MM.1S (cell line): ENCODE measurements at regions not wholly inside any gene's neighbourhood (a gene's known extent, or its start where the extent isn't known, plus 50 kb on each side); places are given as distances from the start of the nearest gene placed in this dataset.

ENCODE experiments used
- CTCF ChIP-seq: fragments of 300-600 bp; sonication (generic); IDR thresholded peaks from 2 replicates; pipeline ENCODE4 v1.5.1; 2016; ENCODE audit warnings: antibody characterized with exemption, low read length, mixed read lengths
- EZH2phosphoT487 ChIP-seq: fragments of 300-600 bp; sonication (generic); IDR thresholded peaks from 2 replicates; pipeline ENCODE4 v1.6.1; 2018; ENCODE audit warnings: antibody characterized with exemption, low read length

DNA sequence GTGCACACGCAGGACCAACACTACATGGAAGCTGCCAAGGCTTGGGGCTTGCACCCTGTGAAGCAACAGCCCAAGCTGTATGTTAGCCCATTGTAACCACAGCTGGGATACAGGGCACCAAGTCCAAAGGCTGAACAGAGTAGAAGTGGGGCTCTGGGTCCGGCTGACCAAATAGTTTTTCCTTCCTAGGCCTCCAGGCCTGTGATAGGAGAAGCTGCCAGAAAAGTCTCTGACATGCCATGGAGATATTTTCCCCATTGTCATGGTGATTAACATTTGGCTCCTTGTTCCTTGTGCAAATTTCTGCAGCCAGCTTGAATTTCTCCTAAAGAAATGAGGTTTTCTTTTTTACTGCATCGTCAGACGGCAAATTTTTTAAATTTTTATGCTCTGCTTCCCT, 941.2 kb downstream of the FAM181B start:
- TF ChIP-seq EZH2phosphoT487 (no peak), CTCF (no peak)
